Heart right ventricle (tissue), 16 donors: ENCODE measurements at regions not wholly inside any gene's neighbourhood (a gene's known extent, or its start where the extent isn't known, plus 50 kb on each side); places are given as distances from the start of the nearest gene placed in this dataset.
"Not testable (repeated sequence)": the region's sequence is repeated elsewhere in the genome, so short reads cannot be mapped to it uniquely, and the experiment has no call there.

ENCODE experiments used
- ATAC-seq, 8 donors: fragments of 200-7000 bp; cut with Tn5 transposase; one replicate each; pipeline ENCODE4 v1.9.1; 2020; ENCODE audit warnings: mild to moderate bottlenecking in 8 of 8, moderate library complexity in 8 of 8, moderate number of reproducible peaks in 1 of 8
- DNase-seq, 2 donors: peaks; one replicate each; pipeline ENCODE4 v3.0.0-alpha.2; 2020
- H3K27ac ChIP-seq, 10 donors: fragments of 200-600 bp; sonication (generic) in 2 of 10; one replicate each; pipeline versions ENCODE4 v1.5.0 to v1.8.0; 2020 to 2022; ENCODE audit warnings: mild to moderate bottlenecking in 3 of 10
- H3K27me3 ChIP-seq, 7 donors: fragments of 200-600 bp; one replicate each; pipeline ENCODE4 v1.8.0; 2021 to 2022; ENCODE audit warnings: mild to moderate bottlenecking in 2 of 7
- H3K36me3 ChIP-seq, 9 donors: fragments of 200-600 bp; sonication (generic) in 1 of 9; one replicate each; pipeline versions ENCODE4 v1.5.0 to v1.8.0; 2020 to 2022; ENCODE audit warnings: mild to moderate bottlenecking in 2 of 9
- H3K4me1 ChIP-seq, 9 donors: fragments of 200-600 bp; sonication (generic) in 1 of 9; one replicate each; pipeline versions ENCODE4 v1.5.0 to v1.8.0; 2020 to 2022; ENCODE audit warnings: mild to moderate bottlenecking in 4 of 9
- H3K4me3 ChIP-seq, 10 donors: fragments of 200-600 bp; sonication (generic) in 2 of 10; one replicate each; pipeline versions ENCODE4 v1.5.0 to v1.8.0; 2020 to 2022; ENCODE audit warnings: mild to moderate bottlenecking in 7 of 10, moderate library complexity in 2 of 10
- H3K9me3 ChIP-seq, 11 donors: fragments of 200-600 bp in 10 of 11; sonication (generic) in 2 of 11; one replicate each; pipeline versions ENCODE4 v1.5.0 to v1.8.0; 2013 to 2022; ENCODE audit warnings: mild to moderate bottlenecking in 2 of 11, control low read depth in 1 of 11, moderate library complexity in 1 of 11
- WGBS, 2 donors: extraction: QIAGEN DNeasy Blood & Tissue Kit; methylation state at CpG; one replicate each; pipeline ENCODE4 v1.1.7; 2013; ENCODE audit warnings: inconsistent platforms in 1 of 2; 5-methylcytosine and 5-hydroxymethylcytosine counted together
- intact Hi-C, 10 donors: fragments of 100-400 bp; cut with DNase I; formaldehyde crosslinking; loops; one replicate each; pipeline versions ENCODE4 v1.11.1 to v1.14.2; 2022
- TF ChIP-seq, protein P1 (sequence below), 9 donors: fragments of 200-600 bp; sonication (generic) in 2 of 9; IDR thresholded peaks; one replicate each; pipeline versions ENCODE4 v1.5.0 to v1.8.0; 2021 to 2022; ENCODE audit warnings: antibody characterized with exemption in 9 of 9, mild to moderate bottlenecking in 5 of 9, moderate library complexity in 1 of 9
- donor health status: Arrhythmogenic right ventricular cardiomyopathy.
- donor health status: ischemic (EF 13 %, LVEDD 7.1; RV severe dilation, severe dysfunction).
- donor health status: healthy with polysubstance abuse.
- donor health status: DM: no; HTN: yes; CAD: no.
- donor health status: DM: no; HTN: no; CAD: no.
- donor health status: ischemic (EF 25% LVEDD 6.9; RV normal size, moderate dysfunction).
- donor health status: ischemic (EF 25% LVEDD 5.7; RV mildly dilated, moderate dysfunction).
- donor health status: healthy.
- donor health status: DM: yes; HTN: yes; CAD: no.
- donor health status: Ischemic cardiomyopathy.
- donor health status: ischemic (EF 35%, LVEDD 5.7; RV mildly dilated, moderate dysfunction).
- donor health status: nonischemic (EF 11% LVEDD 7.7; RV severe dilation, severe dysfunction).
- donor health status: DM: yes; HTN: yes; CAD: no.
- donor health status: PGD.
- donor health status: ischemic (EF 29% LVEDD 5.4; RV normal size, mild dysfunction).
- donor health status: nonischemic (EF 23%, LVEDD 6.1; RV moderate dilation, normal function).

DNA sequence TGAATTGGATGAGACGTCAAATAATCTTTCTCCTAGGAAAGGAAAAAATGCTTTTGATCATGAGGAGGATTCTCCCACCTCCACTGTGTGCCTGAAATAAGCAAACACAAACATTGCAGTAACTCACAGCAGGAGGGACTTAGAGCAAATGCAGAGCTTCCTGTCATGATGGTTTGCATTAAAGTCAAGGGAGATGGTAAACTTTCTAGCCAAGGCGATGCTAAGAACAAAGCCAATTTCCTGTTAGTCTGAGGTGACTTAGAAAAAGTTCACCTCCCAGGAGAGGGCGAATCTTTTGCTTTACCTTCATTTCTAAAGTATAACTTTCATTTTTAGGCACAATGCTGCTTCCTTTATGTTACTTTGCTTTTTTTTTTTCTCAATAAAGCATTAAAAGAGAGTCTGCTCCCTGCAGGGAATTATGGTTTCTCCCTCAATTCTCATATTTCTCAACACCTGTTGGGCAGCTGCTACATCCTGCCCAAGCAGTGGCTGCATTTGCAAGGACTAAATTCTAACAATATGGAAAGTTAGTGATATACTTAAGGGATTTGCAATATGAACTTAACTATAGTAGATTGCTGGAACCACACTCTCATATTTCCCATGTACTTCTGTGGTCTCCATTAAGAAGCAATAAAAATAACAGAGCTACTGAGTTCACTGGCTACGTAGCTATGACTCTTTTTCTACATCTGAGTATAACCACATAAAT is 175.6 kb downstream of the PCTP start:
- no peak overlapping the region for H3K27ac ChIP-seq
- DNase-seq: no peak
- no peak overlapping the region for H3K4me3 ChIP-seq
- peaks cover 0 to 27% (median 3%) of the 10 kb centered on the region in 11 donors for H3K9me3 ChIP-seq
- ATAC-seq: no peak
- intact Hi-C loops: no loop called here
- no peaks in the 10 kb centered on the region for H3K4me1 ChIP-seq
- H3K27me3 ChIP-seq: no peaks in the 10 kb centered on the region
- TF ChIP-seq, protein P1, sequence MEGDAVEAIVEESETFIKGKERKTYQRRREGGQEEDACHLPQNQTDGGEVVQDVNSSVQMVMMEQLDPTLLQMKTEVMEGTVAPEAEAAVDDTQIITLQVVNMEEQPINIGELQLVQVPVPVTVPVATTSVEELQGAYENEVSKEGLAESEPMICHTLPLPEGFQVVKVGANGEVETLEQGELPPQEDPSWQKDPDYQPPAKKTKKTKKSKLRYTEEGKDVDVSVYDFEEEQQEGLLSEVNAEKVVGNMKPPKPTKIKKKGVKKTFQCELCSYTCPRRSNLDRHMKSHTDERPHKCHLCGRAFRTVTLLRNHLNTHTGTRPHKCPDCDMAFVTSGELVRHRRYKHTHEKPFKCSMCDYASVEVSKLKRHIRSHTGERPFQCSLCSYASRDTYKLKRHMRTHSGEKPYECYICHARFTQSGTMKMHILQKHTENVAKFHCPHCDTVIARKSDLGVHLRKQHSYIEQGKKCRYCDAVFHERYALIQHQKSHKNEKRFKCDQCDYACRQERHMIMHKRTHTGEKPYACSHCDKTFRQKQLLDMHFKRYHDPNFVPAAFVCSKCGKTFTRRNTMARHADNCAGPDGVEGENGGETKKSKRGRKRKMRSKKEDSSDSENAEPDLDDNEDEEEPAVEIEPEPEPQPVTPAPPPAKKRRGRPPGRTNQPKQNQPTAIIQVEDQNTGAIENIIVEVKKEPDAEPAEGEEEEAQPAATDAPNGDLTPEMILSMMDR (IDR thresholded peaks at IDR 0.05): no peak
- 50 to 56% methylated on average over 4 of the region's 4 CpGs for WGBS, 2 donors
- no peaks in the 10 kb centered on the region for H3K36me3 ChIP-seq

- no peaks in the 10 kb centered on the region for H3K4me1 ChIP-seq
- 76 to 92% methylated on average over 1 of the region's 1 CpG for WGBS, 2 donors
- H3K36me3 ChIP-seq: no peaks in the 10 kb centered on the region
- intact Hi-C loops: no loop called here
- no peaks in the 10 kb centered on the region for H3K27me3 ChIP-seq
- no peak overlapping the region for H3K4me3 ChIP-seq
- no peak for DNase-seq
- H3K27ac ChIP-seq: no peak overlapping the region
- peaks cover 0 to 20% (median 2%) of the 10 kb centered on the region in 11 donors for H3K9me3 ChIP-seq
- TF ChIP-seq, protein P1 (IDR thresholded peaks at IDR 0.05): no peak
- no peak for ATAC-seq
Observed at GRCh38 chr17:55930291-55930809, 179.5 kb downstream of the PCTP start.

DNA sequence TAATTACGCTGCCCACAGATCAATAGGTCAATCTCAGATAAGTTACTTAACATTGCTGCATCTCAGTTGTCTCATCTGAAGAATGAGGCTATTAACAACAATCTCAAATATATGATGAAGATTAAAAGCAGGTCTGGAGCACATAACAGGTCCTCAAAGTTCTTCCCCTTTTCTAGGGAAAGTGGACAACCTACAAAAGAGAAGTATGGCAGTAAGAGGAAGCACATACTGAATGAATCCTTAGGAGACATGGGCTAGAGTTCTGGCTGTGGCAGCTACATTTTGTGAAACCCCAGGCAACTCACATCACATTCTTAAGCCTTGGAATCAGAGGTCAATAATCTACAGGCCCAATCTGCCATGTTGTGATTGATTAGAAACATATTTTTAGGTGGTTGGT is 180.6 kb downstream of the PCTP start:
- TF ChIP-seq, protein P1 (IDR thresholded peaks at IDR 0.05): no peak
- intact Hi-C loops: no loop called here
- Histone ChIP-seq H3K36me3 (no peaks in the 10 kb centered on the region), H3K27ac (no peak overlapping the region), H3K9me3 (peaks cover 0 to 17% (median 0%) of the 10 kb centered on the region in 11 donors), H3K4me3 (no peak overlapping the region), H3K4me1 (no peaks in the 10 kb centered on the region), H3K27me3 (no peaks in the 10 kb centered on the region)
- ATAC-seq: no peak
- WGBS, 2 donors: 73 to 78% methylated on average over 1 of the region's 1 CpG
- no peak for DNase-seq

GRCh38 chr17:55932973-55933372 is 182.1 kb downstream of the PCTP start:
- H3K27me3 ChIP-seq: peaks cover 0 to 9% (median 0%) of the 10 kb centered on the region in 7 donors
- no peak for DNase-seq
- intact Hi-C loops: no loop called here
- no peak overlapping the region for H3K4me3 ChIP-seq
- no peak overlapping the region for H3K27ac ChIP-seq
- H3K9me3 ChIP-seq: peaks cover 0 to 17% (median 0%) of the 10 kb centered on the region in 11 donors
- no peaks in the 10 kb centered on the region for H3K4me1 ChIP-seq
- no peaks in the 10 kb centered on the region for H3K36me3 ChIP-seq
- TF ChIP-seq, protein P1 (IDR thresholded peaks at IDR 0.05): no peak
- ATAC-seq: no peak
- WGBS, 2 donors: 70 to 71% methylated on average over 2 of the region's 2 CpGs

- Histone ChIP-seq H3K27me3 (peaks cover 0 to 26% (median 3%) of the 10 kb centered on the region in 7 donors), H3K9me3 (peaks cover 0 to 37% (median 0%) of the 10 kb centered on the region in 11 donors)
- H3K4me1 ChIP-seq, intact Hi-C loops, H3K4me3 ChIP-seq, H3K27ac ChIP-seq, H3K36me3 ChIP-seq, DNase-seq, ATAC-seq: not testable (repeated sequence)
- WGBS, 2 donors: 28 to 31% methylated on average over 8 of the region's 8 CpGs
Observed at GRCh38 chr17:55939181-55939810, 188.4 kb downstream of the PCTP start.
